ENCODE measurements at regions not wholly inside any gene's neighbourhood (a gene's known extent, or its start where the extent isn't known, plus 50 kb on each side); places are given as distances from the start of the nearest gene placed in this dataset.

DNA sequence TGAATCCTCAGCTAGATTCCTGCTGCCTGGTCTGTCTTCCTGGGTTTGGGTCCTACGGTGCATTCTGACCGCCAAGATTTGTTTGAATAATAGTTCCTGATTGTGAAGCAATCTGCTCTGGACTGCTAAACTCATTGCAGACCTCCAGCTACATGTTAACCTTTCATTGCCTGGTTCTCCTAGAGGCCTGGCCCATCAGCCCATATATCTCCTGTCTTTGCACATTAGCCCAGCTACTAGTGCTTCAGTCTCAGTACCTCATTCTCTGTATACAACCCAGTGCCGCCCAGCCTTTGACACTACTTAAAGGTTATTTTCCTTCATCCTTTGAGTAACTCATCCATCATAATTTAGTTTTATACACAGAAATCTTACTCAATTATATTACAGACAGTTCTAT lies 65.6 kb upstream of the GRIP1 start:
- no peak for TF ChIP-seq EZH2 (IDR thresholded peaks at IDR 0.05; ENCODE audit: borderline replicate concordance, low read depth, low read length, severe bottlenecking)
- TF ChIP-seq, protein P1, sequence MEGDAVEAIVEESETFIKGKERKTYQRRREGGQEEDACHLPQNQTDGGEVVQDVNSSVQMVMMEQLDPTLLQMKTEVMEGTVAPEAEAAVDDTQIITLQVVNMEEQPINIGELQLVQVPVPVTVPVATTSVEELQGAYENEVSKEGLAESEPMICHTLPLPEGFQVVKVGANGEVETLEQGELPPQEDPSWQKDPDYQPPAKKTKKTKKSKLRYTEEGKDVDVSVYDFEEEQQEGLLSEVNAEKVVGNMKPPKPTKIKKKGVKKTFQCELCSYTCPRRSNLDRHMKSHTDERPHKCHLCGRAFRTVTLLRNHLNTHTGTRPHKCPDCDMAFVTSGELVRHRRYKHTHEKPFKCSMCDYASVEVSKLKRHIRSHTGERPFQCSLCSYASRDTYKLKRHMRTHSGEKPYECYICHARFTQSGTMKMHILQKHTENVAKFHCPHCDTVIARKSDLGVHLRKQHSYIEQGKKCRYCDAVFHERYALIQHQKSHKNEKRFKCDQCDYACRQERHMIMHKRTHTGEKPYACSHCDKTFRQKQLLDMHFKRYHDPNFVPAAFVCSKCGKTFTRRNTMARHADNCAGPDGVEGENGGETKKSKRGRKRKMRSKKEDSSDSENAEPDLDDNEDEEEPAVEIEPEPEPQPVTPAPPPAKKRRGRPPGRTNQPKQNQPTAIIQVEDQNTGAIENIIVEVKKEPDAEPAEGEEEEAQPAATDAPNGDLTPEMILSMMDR (IDR thresholded peaks at IDR 0.05; ENCODE audit: borderline replicate concordance, extremely low read depth, low read length, poor library complexity, severe bottlenecking), result no peak
